HG02973 (cell line): ENCODE measurements at regions not wholly inside any gene's neighbourhood (a gene's known extent, or its start where the extent isn't known, plus 50 kb on each side); places are given as distances from the start of the nearest gene placed in this dataset.
A peak's percentile ranks its signal among the peaks of the same experiment; 100 is the strongest.

Experiments used
- ATAC-seq: cut with Tn5 transposase; IDR thresholded peaks from one replicate; pipeline ENCODE4 v1.9.1; 2021; ENCODE audit warnings: moderate library complexity; ENCODE audit not compliant: unreplicated experiment

DNA sequence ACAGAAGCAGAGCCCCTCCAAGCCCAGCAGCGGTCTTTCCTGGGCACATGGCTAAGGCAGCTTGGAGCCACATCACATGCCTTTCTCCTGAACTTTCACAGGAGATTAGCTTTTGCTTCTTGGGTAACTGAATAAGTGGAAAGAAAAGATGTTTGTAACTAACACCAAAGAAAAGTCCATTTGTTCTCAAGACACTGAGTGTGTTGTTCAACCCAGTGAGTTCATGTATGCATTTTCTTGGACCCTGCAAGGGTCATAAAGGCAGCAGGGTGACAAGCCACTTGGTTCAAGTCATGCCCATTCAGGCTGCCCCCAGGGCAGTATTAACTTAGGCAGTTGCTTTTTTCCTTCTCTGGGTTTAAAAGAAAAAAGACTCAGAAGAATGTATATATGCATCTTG lies 203.4 kb downstream of the FAM76B start:
- ATAC-seq: no peak

DNA sequence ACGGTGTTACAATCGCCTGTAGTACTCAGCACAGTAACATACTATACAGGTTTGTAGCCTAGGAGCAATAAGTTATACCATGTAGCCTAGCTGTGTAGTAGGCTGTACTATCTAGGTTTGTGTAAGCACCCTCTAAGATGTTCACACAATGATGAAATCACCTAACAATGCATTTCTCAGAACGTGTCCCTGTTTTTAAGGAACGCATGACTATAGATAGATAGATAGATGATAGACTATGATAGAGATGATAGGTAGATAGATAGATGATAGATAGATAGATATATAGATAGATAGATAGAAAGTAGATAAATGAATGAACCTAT lies 203.9 kb downstream of the FAM76B start:
- no peak for ATAC-seq

DNA sequence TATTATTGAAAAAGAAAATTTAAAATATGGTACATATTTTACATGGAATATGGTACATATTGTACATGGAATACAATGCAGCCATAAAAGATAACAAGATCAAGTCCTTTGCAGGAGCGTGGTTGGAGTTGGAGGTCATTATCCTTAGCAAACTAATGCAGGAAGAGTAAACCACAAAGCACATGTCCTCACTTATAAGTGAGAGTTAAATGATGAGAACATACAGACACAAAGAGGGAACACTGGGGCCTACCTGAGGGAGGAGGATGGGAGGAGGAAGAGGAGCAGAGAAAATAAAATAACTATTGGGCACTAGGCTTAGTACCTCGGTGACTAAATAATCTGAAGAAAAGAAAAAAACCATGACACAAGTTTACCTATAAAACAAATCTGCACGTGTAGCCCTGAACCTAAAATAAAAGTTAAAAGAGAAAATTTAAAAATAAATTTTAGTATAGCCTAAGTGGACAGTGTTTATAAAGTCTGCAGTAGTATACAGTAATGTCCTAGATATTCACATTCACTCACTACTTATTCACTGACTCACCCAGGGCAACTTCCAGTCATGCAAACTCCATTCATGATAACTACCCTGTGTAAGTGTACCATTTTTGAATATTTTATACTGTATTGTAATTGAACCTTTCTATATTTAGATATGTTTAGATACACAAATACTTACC lies 204.4 kb downstream of the FAM76B start:
- no peak for ATAC-seq

DNA sequence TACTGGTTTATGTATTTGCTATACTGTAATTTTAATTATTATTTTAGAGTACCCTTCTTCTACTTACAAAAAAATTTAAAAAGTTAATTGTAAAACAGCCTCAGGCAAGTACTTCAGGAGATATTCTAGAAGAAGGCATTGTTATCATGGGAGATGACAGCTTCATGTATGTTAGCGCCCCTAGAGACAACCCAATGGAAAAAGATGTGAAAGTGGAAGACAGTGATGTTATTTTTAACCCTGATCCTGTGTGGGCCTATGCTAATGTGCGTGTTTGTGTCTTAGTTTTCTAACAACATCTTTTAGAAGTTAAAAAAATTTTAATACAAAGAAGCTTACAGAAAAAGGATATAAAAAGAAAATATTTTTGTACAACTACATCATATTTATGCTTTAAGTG lies 205.0 kb downstream of the FAM76B start:
- ATAC-seq: peak; percentile 55

- no peak for ATAC-seq
Observed at GRCh38 chr11:95584180-95584579, 205.4 kb downstream of the FAM76B start.

DNA sequence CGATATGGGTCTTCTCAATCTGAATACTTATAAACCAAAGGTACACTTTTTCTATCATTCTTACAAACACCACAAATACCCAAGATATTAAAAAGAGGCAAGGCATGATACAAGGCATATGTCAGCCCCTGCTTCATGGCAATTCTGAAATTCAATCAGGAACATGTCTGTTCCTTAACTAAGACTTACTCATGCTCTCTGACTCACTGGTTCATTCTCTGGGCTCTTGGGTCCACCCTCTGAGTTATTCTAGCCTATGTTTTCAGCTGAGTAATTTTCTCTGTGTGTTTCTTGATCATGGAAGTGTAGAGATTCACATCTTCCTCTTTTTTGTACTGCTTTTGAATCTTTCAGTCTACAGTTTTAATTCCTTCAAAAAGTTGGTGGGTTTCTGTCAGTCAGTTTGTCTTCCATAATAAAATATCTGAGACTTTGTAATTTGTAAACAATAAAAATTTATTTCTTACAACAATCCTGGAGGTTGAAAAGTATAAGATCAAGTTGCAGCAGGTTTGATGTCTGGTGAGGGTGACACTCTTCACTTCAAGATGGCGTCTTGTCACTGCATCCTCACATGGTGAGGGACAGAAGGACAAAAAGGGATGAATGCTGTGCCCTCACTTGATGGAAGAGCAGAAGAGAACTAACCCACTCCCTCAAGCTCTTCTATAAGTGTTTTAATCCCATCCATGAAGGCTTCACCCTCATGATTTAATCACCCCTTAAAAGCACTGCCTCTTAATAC lies 211.7 kb downstream of the FAM76B start:
- ATAC-seq: no peak

GRCh38 chr11:95576146-95576845 lies 213.3 kb downstream of the FAM76B start:
- no peak for ATAC-seq

DNA sequence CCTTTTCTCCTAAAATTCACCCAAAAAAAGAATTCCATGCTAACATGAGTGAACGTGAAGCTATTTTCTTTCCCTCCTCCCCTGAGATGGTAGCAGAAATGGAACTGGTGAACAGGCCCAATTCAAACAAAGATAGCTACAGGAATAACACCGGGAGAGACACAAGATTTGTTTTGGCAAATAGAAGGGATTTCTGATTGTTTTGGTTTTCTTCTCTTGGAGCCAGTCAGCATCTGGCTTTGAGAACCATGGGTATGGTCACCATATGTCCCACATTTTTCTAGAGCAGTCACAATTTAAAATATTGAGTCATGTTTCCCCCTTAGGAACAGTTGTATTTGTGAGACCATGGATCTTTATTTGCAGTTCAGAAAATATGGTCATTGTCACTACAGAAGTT lies 214.1 kb downstream of the FAM76B start:
- no peak for ATAC-seq

GRCh38 chr11:95571718-95572260 lies 217.8 kb downstream of the FAM76B start:
- no peak for ATAC-seq

DNA sequence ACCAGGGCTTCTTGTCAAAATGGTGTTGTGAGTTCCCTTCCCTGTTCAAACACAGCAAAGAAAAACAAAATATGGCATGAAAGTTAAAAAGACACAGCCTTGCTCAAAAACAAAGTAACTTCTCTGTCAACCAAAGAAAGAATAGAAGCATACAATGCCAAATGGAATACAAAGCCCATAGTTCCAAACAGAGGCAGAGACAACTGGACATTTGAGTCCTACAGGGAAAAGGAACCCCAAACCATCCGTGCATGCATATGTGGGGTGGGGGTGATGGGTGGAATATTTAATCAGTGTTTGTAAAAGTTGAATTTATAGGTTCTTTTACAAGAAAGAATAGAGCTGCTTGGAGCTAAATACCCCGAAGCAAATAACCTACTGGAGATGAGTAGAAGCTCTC lies 218.7 kb downstream of the FAM76B start:
- no peak for ATAC-seq

GRCh38 chr11:95569207-95569606 lies 220.4 kb downstream of the FAM76B start:
- no peak for ATAC-seq

GRCh38 chr11:95568281-95568680 lies 221.3 kb downstream of the FAM76B start:
- ATAC-seq: no peak

- ATAC-seq: no peak
Observed at GRCh38 chr11:95567685-95568084, 221.9 kb downstream of the FAM76B start.

- ATAC-seq: no peak
Observed at GRCh38 chr11:95566211-95566610, 223.4 kb downstream of the FAM76B start.

DNA sequence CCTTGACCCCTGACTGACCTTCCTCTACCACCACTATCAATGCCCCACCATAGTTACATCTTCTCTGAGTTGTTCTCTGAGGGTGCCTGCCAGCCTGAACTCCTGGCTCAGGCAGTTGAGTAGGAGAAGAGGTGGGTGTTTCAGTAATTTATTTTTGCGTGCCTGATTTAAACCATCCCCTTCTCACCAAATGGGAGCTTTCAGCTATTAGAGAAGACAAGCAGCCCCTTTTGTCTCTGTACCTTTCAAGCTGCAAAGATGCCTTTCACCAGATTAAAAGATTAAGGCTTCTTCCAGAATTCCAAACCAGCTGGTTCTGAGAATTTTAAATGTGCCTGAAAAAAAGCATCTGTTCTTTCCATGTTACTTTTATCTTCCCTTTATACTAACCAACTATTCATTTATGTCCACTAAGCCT lies 223.8 kb downstream of the FAM76B start:
- no peak for ATAC-seq

- no peak for ATAC-seq
Observed at GRCh38 chr11:95563859-95564258, 225.7 kb downstream of the FAM76B start.

- no peak for ATAC-seq
Observed at GRCh38 chr11:95563173-95563572, 226.4 kb downstream of the FAM76B start.

DNA sequence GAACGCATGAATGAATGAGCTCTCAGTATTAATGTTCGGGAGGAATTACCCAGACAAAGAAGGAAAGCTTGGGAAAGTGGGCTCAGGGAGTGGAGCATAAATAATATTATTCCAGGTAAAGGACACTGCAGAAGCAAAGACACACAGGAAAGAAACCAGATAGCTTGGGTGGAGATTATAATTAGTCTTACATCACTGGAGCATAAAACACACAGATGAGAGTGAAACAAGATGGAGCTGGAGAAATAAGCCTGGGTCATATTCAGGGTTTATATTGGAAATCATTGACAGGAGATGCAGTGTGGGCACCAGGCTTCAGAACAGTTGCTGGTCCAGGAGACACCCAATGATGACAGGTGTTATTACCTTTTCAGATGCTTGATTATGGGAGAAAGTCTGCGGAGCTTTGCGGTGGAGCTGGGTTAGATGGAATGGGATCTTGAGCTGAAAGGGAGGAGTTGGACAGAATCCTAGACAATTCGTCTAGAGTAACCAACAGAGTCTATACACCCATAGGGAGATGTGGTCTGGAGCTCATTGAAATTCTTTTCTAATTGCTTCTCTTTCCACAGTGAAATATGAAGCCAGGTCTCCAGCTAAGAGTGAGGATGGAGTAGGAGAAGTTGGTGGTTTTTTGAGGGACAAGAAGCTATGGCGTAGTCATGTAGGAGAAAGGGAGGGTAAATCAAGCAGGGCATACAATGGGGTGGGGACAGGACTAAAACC lies 227.2 kb downstream of the FAM76B start:
- ATAC-seq: no peak

DNA sequence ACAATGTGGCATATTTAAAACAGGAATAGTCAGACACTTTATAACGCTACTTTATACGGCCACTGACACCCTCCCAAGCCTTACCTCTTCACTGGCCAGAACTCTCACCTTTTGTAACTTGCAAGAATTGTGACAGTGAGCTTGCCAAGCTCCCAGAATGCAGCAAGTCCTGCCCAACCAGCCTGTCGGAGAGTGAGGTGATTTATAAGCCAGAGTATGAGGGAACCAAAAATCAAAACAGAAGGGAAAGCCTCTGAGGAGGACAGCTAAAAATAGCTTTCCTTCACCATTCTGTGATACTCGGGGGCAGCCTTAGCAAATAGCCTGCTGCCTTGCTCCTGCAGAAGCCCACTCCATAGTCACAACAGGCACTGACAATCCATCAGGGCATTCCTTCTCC lies 229.7 kb downstream of the FAM76B start:
- no peak for ATAC-seq

DNA sequence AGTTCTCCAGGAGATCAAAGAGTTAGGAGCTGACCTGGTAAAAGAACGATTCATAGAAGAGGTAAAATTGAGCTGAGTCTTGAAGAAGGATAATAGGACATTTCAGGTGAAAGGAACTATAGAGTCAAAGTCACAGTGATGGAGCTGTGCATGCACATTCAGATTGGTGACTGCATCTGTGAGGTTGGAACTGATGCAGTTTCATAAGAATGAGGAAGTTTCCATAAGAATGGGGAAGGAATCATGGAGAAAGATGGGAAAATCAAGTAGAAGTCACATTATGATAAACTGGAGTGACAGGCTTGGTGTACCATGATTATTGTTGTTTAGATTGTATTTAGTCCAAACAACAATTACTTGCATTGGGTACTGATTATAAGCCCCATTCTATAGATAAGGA lies 232.2 kb downstream of the FAM76B start:
- no peak for ATAC-seq
